Kidney (tissue), 13 donors: ENCODE measurements at regions not wholly inside any gene's neighbourhood (a gene's known extent, or its start where the extent isn't known, plus 50 kb on each side); places are given as distances from the start of the nearest gene placed in this dataset.

Experiments
- DNase-seq, 5 donors: peaks; one replicate each; pipeline ENCODE4 v3.0.0-alpha.2; 2013 to 2020
- FAIRE-seq: peaks from 2 replicates; lab custom pipeline; 2012; peaks lifted over from hg19 to GRCh38; lab: Jason Lieb, UNC
- H3K27ac ChIP-seq, 2 donors: one replicate each; pipeline ENCODE4 v1.7.0; 2013; ENCODE audit warnings: low read depth in 2 of 2, low read length in 2 of 2, inconsistent platforms in 1 of 2
- H3K27me3 ChIP-seq: one replicate; pipeline ENCODE4 v1.7.1; 2013; ENCODE audit warnings: low read length, inconsistent platforms; ENCODE audit not compliant: control insufficient read depth, insufficient read depth
- H3K36me3 ChIP-seq, 3 donors: one replicate each; pipeline versions ENCODE4 v1.7.0 to v1.7.1; 2013; ENCODE audit warnings: low read length in 3 of 3, control low read depth in 1 of 3, inconsistent platforms in 1 of 3; ENCODE audit not compliant: insufficient read depth in 3 of 3, control insufficient read depth in 2 of 3
- H3K4me1 ChIP-seq, 3 donors: one replicate each; pipeline versions ENCODE4 v1.7.0 to v1.7.1; 2013; ENCODE audit warnings: low read length in 3 of 3, inconsistent platforms in 1 of 3, low read depth in 1 of 3; ENCODE audit not compliant: control insufficient read depth in 2 of 3, insufficient read depth in 2 of 3
- H3K4me3 ChIP-seq, 3 donors: one replicate each; pipeline versions ENCODE4 v1.7.0 to v1.8.1; 2013; ENCODE audit warnings: low read length in 3 of 3, control low read depth in 1 of 3, inconsistent platforms in 1 of 3
- H3K9ac ChIP-seq, 3 donors: one replicate each; pipeline versions ENCODE4 v1.7.0 to v1.7.1; 2013; ENCODE audit warnings: low read length in 3 of 3, control low read depth in 1 of 3, inconsistent platforms in 1 of 3
- H3K9me3 ChIP-seq, 3 donors: one replicate each; pipeline versions ENCODE4 v1.7.0 to v1.7.1; 2013; ENCODE audit warnings: low read length in 3 of 3, control low read depth in 1 of 3, inconsistent platforms in 1 of 3; ENCODE audit not compliant: control insufficient read depth in 2 of 3, insufficient read depth in 1 of 3
- CTCF ChIP-seq: IDR thresholded peaks from 3 replicates; pipeline ENCODE4 v1.5.1; 2012; ENCODE audit warnings: mild to moderate bottlenecking, moderate library complexity, borderline replicate concordance; ENCODE audit not compliant: insufficient read depth; ENCODE audit errors: extremely low read depth
- intact Hi-C: fragments of 100-400 bp; cut with DNase I; formaldehyde crosslinking; loops from one replicate; pipeline ENCODE4 v1.11.1; 2022
- donor health status: control.
- donor health status: control.
- donor health status: control.
- donor health status: control.
- donor health status: control.
- donor health status: DM: yes; HTN: yes; CAD: no.
- donor health status: Normal renal cell carcinoma (clear cell type).

- Histone ChIP-seq H3K27me3 (no peaks in the 10 kb centered on the region), H3K4me1 (no peaks in the 10 kb centered on the region), H3K4me3 (no peak overlapping the region), H3K36me3 (no peaks in the 10 kb centered on the region), H3K27ac (no peak overlapping the region), H3K9me3 (no peaks in the 10 kb centered on the region), H3K9ac (no peak overlapping the region)
- FAIRE-seq = no peak
- TF ChIP-seq CTCF = no peak
- no peak for DNase-seq
- intact Hi-C loops = no loop called here
Measured at GRCh38 chr10:65335311-65335710, 1590.5 kb upstream of the LRRTM3 start.

- H3K27ac ChIP-seq = no peak overlapping the region
- no peak overlapping the region for H3K9ac ChIP-seq
- FAIRE-seq (no peak), DNase-seq (no peak)
- H3K4me1 ChIP-seq = no peaks in the 10 kb centered on the region
- intact Hi-C loops = no loop called here
- H3K4me3 ChIP-seq = no peak overlapping the region
- H3K36me3 ChIP-seq = no peaks in the 10 kb centered on the region
- TF ChIP-seq CTCF = no peak
- H3K27me3 ChIP-seq = no peaks in the 10 kb centered on the region
- H3K9me3 ChIP-seq = no peaks in the 10 kb centered on the region
Measured at GRCh38 chr10:65340340-65340739, 1585.5 kb upstream of the LRRTM3 start.

GRCh38 chr10:65341323-65341925, 1584.4 kb upstream of the LRRTM3 start:
- intact Hi-C loops = no loop called here
- no peaks in the 10 kb centered on the region for H3K36me3 ChIP-seq
- H3K27me3 ChIP-seq = no peaks in the 10 kb centered on the region
- DNase-seq (peak in 2 of 5 donors; percentile 21 to 50), FAIRE-seq (no peak)
- no peaks in the 10 kb centered on the region for H3K4me1 ChIP-seq
- no peak overlapping the region for H3K9ac ChIP-seq
- H3K27ac ChIP-seq = no peak overlapping the region
- TF ChIP-seq CTCF = no peak
- no peaks in the 10 kb centered on the region for H3K9me3 ChIP-seq
- H3K4me3 ChIP-seq = no peak overlapping the region

GRCh38 chr10:65342245-65342644, 1583.6 kb upstream of the LRRTM3 start:
- H3K9ac ChIP-seq = no peak overlapping the region
- H3K27me3 ChIP-seq = no peaks in the 10 kb centered on the region
- H3K4me3 ChIP-seq = no peak overlapping the region
- no peak overlapping the region for H3K27ac ChIP-seq
- DNase-seq (no peak), FAIRE-seq (no peak)
- no peaks in the 10 kb centered on the region for H3K36me3 ChIP-seq
- intact Hi-C loops = no loop called here
- H3K9me3 ChIP-seq = no peaks in the 10 kb centered on the region
- no peak for TF ChIP-seq CTCF
- no peaks in the 10 kb centered on the region for H3K4me1 ChIP-seq
